ENCODE measurements at regions not wholly inside any gene's neighbourhood (a gene's known extent, or its start where the extent isn't known, plus 50 kb on each side); places are given as distances from the start of the nearest gene placed in this dataset.
"Not testable (repeated sequence)": the region's sequence is repeated elsewhere in the genome, so short reads cannot be mapped to it uniquely, and the experiment has no call there.

DNA sequence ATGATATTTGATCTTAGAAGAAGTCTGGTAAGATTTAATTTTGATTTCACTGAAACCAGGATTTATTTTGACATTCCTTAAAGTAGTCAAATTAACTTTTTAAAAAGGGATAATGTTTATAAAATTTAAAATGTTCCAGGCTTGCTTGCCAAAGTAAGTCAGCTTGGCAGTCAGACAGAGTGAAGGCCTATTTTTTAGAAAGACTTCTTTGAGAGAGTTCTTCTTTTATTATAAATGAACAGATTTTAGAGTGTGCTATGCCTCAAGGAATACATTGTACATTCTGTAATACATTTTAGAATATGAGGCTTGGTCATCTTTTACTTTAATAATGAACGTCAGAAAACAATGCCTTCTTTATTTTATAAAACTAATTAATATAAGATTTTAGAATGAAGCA lies 138.7 kb downstream of the DISP1 start:
- no peak for DNase-seq

DNA sequence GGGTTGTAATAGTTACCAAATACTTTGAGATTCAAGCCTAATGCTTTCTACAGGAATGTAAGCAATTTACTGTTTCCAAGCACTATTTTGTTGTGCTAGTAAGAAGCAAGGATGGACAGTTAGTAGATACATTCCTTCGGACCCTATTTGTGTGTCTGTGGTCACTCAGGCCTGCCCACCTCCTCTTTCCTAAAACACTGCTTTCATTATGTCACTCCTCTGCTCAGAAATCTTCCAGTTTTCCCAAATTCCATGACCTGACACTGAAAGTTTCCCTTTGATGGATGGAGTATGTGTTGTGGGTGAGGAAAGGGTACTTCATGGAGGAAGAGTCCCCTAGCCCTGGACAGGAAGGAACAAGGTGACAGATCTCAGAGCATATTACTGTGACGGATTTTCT lies 141.1 kb downstream of the DISP1 start:
- DNase-seq, result no peak

DNA sequence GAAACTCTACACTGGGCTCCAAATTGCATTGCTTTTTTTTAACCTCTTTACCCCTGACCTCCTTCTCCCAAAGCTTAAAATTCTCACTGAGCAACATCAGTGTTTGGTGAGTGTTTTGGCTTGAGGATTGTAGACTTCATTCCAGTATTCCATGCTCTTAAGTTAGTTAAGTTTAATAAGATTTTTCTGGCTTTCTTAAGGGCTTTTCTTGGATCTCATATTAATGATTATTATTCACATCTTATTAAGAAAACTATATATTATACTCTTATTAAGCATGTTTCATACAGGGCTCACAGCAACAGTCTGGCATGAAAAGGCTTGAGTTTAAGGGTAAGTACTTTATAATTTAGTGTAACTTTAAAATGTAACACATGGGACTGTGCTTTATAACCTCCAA lies 141.8 kb downstream of the DISP1 start:
- no peak for DNase-seq

DNA sequence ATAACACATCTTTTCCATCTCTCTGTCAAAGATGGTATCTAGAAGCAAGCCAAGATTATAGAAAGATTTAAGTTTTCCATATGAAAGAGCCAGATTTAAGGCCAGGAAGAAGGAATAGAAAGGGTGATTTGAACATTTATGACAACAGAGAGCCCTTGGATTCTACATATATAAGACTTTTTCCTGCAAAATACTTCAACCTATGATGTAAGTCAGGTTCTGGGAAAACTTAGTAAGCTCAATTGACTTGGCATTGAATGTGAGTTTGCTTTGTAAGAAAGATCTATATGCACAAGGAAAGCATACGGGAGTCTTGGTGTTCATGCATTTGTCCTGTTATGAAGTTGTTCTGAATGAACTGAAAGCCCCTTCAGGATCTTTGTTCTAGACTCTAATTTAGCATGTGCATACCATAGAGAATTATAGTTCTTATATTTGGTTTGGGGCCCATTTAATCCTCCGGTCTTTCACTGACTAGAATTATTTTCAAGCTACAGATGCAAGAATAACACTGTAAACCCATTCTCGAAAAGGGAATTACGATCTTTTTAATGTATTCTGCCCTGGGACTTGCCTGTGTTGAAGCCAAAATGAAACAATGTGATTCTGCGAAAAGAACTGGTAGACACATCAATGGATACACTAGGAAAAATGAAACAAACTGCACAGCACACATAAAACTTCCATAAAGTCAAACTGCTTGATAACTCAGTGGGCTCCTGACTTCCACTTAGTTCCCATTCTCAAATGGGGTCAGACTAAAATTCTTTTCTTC lies 152.8 kb downstream of the DISP1 start:
- DNase-seq, result no peak

DNA sequence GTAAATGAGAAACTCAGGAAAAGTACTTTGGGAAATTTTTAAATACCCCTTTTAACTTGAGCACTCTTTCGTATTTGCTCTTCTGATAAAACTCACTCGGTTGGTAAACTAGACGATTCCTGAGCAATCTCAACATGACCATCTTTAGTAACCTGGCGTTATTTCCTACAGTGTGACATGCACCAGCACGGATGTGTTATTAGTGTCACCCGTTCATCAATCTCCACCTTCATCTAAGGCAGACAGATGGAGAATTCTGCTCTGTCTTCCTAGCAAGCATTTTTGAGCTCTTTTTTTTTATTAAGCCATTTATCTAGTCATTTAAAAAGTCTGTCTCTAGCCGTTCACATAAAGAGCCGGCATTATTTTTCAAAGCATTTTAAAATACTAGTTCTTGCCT lies 155.2 kb downstream of the DISP1 start:
- no peak for DNase-seq

DNA sequence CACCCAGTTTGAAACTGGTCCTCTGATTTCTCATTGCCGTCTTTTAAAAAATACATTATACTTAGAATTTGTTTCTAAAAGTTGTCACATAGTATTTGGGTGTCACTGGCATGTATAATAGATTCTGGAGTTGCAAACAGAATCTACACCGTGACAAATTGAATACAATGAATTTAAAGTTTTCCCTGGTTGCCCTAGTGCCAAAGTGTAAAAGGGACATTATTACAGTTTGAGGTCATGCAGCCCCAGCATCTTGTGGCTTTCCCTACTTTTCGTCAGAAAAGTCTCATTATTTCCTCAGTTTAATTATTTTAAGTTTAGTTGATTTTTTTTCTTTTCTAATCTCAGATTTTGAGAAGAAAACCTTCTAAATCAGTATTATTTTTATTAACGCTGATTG lies 155.9 kb downstream of the DISP1 start:
- no peak for DNase-seq

DNA sequence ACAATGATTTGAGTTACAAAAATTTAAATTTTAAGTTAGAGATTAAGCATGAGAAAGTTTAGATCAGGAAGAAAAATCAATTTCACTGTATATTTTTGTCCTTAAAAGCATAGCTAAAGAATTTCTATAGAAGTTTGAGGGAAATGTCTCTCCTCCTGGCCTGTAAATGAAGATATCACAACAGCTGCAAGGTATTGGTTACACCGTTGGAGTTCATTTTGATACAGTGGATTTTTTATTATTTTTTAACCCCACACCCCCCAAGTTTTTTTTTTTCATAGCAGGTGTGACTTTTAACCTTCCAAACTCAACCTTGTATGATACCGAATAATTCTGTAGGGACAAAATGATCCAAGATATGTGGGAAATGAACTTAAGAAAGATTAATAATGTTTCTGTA lies 156.3 kb downstream of the DISP1 start:
- no peak for DNase-seq

DNA sequence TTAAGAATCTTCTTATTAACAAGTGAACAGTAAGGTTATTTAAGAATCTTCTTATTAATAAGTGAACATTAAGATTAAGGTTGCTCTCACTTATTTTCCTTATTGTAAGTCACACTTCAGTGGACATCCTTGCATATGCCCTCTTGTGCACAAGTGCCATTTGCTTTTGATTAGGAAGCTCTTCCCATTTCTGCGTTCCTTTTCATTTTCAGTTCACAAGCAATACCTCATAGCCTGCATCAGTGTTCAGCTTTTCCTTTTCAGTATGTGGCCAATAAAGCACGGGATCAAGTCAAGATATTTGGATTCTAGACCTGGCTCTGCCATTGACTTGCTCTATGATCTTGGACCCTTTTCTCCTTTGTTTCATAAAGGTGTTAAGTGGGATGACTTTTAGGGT lies 158.7 kb downstream of the DISP1 start:
- DNase-seq, result no peak

DNA sequence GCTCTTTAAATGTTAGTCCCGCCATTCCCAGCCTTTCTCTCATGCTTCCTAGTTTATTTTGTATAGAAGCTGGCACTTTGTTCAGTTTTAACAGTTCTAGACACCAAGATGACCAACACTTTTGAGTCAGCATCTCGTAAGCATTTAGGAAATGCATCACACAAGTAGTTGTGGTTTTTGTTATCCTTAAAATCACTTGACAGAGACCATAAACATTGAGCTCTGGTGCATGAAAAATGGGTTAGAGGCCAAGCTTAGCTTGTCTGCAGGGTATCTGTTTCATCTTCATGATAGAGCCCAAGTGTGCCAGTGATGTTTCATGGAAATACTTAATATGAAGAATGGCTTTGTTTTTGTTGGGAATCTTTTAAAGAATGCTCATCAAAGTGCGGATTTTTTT lies 159.7 kb downstream of the DISP1 start:
- no peak for DNase-seq

DNA sequence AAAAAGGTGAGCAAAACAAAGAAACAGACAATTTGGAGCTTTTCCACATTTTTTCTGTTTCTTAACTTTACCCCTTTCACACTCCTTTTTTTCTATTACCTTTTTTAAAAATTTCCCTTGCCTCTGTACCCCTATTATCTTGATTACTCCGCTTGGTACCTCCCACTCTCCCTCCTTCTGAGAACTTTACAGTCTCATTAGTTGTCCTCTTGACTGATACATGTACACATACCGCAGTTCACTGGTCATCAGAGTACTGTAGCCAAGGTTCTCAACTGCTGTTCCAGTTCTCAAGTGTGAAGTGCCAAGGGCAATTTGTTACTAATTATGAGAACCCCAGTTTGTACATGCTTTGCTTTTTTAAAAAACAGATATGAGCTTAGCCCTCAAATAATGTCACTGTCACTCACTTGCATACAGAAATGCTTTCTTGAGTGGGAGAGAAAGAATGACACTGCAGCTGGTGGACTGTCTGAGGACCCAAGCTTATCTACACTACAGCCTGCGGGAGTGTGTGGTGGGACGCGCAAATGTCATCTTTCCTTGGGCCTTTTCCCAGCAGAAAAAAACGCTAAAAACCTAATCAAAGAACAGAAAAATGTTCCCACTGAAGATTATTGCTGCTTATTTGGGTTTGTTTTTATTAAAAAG lies 160.8 kb downstream of the DISP1 start:
- no peak for DNase-seq

DNA sequence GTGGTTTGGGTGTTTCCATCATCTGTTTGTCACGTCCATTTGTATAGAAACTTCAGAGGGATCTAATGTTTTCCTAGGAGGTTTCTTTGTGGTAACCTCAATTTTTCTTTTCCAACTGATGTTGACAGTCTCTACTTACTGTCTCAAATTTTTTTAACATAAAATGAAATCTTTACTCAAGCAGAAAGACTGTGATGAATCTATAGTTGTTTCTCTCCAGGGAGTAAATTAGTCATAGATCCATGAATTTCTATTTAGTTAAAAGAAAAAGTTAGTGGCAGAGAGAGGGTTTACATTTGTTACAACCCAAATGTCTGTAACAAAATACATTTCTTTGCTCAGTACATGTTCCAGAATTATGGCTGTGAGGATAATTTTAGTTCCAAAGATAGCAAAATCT lies 161.6 kb downstream of the DISP1 start:
- no peak for DNase-seq

DNA sequence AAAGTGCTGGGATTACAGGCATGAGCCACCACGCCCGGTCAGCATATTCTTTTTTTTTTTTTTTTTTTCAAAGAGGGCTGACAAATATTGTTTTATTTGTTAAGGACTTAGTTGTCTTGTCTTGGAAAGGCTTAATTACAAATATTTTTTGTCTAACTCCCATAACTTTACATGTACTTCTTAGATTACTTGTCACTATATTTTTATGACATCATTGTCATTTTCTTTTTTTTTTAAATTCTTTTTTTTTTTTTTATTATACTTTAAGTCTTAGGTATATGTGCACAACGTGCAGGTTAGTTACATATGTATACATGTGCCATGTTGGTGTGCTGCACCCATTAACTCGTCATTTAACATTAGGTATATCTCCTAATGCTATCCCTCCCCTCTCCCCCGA lies 162.5 kb downstream of the DISP1 start:
- not testable (repeated sequence) for DNase-seq

DNA sequence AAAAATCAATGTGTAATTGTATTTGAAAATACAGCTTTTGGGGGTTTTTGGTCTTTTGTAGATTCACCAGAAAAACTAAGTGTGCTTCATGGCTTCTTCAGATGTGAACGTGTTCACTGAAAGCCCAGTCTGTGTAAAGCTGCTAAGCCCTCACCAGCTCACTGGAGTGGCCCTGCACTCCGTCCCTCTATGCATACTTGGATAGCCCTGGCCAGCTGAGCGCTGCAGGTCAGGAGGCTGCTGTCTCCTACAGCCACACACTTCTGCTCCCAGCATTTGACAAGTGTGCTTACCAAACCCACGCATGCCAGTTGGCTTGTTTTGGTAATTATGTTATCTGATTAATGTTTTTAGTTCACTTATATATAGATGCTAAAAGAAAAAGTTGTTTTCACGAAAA lies 163.5 kb downstream of the TLR5 start:
- DNase-seq, result no peak

DNA sequence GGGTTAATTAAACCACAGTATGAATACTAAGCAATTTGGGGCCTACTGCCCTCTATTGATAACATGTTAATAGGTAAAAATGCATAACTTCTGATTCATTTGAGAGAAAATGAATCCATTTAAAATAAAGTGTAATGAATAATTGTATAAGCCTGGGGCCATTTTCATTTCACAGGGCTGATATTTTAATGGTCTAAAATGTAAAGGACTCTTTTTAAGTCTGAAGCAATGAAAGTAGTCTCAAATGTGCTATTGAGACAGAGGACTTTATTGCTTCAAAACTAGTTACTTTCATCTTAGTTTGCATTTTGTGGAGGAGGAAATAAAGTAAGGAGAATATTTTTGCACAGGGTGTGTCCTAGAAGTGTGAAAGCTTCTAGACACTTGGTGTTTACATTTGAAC lies 155.4 kb downstream of the TLR5 start:
- DNase-seq, result no peak

DNA sequence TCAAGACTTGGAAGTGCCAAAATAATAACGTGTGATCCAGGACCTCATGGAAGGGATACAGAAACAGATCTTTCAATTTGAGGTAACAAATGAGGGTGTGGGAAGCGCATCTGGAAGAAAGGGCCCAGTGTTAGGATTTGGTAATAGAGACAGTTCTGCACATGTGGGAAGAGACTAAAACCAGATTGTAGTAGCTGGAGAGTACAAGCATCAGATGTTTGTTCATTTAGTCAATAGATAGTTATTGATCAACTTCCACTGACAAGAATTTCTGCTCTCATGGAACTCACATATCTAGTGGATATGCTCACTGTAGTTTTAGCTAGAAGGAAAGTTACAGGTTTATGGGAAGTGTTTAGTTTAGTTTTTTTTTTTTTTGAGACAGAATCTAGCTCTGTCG lies 153.6 kb downstream of the TLR5 start:
- no peak for DNase-seq

DNA sequence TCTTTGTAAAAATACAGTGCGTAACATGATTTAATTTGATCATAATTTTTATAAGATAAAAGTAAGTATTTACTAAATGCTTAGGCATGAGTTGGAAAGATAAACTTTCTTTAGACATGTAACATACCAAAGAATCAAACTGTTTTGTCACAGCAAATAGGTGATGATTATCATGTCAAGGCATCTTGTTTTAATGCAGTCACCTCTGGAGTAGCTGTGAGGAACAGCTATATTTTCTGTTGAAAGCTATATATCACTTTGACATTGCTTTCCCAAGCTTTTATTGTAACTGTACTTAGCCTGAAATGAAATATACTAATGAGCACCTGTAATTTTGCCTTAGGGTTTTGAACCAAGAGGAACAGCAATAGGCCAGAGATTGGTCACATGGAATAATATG lies 151.9 kb downstream of the TLR5 start:
- DNase-seq, result no peak

DNA sequence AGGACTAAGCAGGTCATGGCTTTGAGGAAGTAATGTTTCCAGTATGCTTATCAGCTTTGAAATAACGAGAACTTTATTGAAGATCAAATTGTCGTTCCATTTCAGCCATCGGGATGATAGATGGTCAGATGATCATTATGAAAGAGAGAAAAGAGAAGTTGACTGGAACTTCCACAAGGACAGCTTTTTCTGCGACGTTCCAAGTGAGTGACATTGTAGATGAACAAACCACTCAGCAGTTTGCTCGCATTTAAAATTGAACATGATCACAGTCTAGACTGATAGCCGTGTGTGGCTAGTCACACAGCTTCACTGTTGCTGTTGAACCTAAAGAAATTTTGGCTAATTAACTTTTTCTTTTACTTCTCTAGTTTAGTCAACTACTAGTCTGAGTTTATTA lies 151.1 kb downstream of the TLR5 start:
- DNase-seq, result no peak

DNA sequence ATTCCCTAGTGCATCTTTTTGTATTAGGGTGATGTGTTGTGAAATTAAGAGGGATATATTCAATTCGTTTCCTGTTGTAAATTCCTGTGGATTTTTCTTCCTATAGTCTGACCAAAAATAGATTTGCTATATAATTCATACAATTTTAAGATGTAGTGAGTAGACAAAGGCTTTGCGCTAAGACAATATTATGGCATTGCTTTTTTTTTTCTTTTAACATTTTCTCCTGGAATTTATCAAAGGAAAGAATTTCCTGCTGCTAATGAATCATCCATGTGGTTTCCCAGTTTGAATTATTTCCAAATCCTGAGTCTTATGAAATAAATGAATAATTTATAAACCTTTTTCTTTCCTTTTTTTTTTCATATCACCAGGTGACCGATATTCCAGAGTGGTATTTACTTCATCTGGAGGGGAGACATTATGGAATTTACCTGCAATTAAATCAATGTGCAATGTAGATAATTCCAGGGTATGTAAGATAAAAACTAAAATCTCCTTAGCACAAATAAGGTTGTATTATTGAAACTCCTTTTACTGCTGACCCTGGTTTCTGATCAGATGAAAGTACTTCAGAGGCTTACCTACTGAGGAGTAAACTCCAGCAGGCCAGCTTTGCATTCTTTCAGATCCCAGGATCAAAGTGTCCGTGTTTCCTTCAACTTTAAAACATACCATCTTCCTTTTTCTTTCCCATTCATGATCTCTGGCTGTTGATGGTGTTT lies 148.4 kb downstream of the TLR5 start:
- DNase-seq, result no peak

DNA sequence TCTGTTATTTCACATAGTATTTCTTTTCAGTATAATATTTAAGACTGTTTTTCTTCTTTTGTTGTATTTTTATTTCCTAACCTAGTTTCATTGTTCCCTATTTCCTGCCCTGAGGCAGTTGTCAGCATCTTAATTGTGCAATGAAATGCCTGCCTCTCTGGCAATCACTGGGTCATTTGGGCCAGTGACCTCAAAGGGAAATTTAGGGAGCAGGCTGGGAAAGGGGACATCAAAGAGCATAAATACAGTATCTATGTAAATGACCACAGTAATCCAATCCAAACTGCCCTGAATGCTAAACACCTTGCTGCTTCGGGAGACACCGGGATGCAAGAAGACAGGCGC lies 147.8 kb downstream of the TLR5 start:
- DNase-seq, result no peak

DNA sequence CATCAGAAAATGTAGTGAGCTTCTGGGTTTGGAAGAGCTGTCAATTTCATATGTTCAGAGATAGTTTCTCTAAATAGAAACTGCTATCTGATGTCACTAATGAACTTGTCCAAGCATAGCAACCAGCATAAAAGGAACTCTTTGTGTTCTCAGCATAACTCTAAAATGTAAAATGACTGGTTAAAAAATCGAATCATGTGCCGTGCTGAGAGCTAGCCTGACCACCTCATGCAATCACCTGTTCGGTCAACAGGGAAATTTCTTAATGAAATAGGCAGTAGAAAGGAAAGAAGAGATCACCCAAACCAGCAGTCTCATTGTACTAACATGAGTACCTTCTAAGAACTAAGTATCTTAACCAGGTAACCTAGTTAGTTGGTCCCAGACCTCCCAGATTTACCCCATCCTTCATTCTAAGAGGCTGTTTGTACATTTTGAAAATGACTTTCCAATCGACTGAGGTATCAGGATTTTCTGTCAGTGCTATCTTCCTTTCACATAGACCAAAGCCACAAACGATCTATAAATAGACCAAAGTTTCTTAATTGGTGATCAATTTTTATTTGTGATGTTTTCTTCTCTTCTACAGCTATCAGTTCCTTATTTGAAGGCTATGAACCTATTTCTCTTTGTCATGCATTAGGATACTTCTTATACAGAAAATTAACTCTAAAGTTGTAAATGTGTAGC lies 147.3 kb downstream of the TLR5 start:
- no peak for DNase-seq

DNA sequence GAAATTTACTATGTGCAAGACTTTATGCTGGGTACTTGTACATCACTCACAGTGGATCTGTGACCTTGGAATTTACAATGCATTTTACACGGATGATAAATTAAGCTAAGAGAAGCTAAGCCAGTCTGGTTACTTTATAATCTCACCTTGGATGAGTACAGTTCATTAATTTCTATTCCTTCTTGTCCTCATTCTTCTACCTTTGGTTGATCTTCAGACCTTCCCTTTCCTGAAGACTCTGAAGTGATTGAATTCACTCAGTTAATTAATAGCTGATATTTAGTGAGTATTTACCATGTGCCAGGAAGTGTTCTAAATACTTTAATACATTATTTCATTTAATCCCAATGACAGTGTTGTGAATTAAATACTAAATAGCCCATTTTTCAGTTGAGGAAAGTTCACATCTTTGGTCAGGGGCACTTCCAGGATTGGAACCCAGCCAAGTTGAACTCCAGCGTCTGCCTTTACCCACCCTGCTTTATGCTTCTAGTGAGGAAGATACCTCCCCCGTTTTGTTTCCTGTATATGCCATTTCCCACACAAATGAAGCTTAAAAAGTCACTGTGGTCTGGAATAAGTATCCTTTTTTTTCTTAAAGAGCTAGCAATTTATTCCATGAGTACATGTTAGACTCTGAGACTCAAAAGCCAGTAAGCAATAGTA lies 146.6 kb downstream of the TLR5 start:
- no peak for DNase-seq

DNA sequence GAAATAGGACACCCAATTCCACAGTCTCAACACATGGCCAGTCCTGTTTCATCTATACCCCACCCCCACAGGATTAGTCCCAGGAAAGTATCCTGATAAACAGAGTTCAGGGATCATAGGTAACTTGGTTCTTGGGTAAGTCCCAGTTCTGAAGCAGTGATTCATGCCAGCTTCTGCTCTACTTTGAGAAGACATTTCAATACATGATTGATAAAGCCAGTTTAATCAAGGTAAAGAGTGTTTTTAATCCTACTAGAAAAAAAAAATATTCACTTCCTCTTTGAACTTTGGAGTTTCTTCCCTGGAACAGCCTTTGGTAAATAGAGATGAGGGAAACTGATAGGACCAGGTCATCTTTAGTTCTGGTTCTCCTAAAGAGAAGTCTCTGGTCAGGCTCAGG lies 142.4 kb downstream of the TLR5 start:
- no peak for DNase-seq
